Keratinocyte (primary cell): ENCODE measurements at regions not wholly inside any gene's neighbourhood (a gene's known extent, or its start where the extent isn't known, plus 50 kb on each side); places are given as distances from the start of the nearest gene placed in this dataset.

Experiments
- CTCF ChIP-seq, 3 experiments: IDR thresholded peaks in 1 of 3; conservative IDR thresholded peaks in 1 of 3; optimal IDR thresholded peaks in 1 of 3; 2 replicates in 2 of 3; 3 replicates in 1 of 3; pipeline versions ENCODE3 to v1.5.1; 2011; ENCODE audit warnings: low read length in 3 of 3, mild to moderate bottlenecking in 3 of 3, moderate library complexity in 2 of 3, control low read depth in 1 of 3, inconsistent platforms in 1 of 3; ENCODE audit not compliant: insufficient read depth in 2 of 3; ENCODE audit errors: extremely low read depth in 1 of 3
- EZH2 ChIP-seq: IDR thresholded peaks from one replicate; pipeline ENCODE4 v1.6.1; 2012; ENCODE audit warnings: inconsistent platforms, mild to moderate bottlenecking, low read length, moderate library complexity

- no peak for TF ChIP-seq CTCF (optimal IDR thresholded peaks at IDR 0.05 in 1 of 3, IDR thresholded peaks at IDR 0.05 in 1 of 3, conservative IDR thresholded peaks at IDR 0.05 in 1 of 3; ENCODE audit: extremely low read depth in 1 of 3, insufficient read depth in 2 of 3, low read length in 3 of 3)
- TF ChIP-seq EZH2: no peak
These were observed 422.7 kb upstream of the CFAP20DC start for GRCh38 chr3:59472541-59472940.
